HG03520 (cell line): ENCODE measurements at regions not wholly inside any gene's neighbourhood (a gene's known extent, or its start where the extent isn't known, plus 50 kb on each side); places are given as distances from the start of the nearest gene placed in this dataset.
"Not testable (repeated sequence)": the region's sequence is repeated elsewhere in the genome, so short reads cannot be mapped to it uniquely, and the experiment has no call there.

Experiments
- ATAC-seq: cut with Tn5 transposase; IDR thresholded peaks from one replicate; pipeline ENCODE4 v1.9.1; 2021; ENCODE audit warnings: mild to moderate bottlenecking, moderate library complexity; ENCODE audit not compliant: unreplicated experiment

DNA sequence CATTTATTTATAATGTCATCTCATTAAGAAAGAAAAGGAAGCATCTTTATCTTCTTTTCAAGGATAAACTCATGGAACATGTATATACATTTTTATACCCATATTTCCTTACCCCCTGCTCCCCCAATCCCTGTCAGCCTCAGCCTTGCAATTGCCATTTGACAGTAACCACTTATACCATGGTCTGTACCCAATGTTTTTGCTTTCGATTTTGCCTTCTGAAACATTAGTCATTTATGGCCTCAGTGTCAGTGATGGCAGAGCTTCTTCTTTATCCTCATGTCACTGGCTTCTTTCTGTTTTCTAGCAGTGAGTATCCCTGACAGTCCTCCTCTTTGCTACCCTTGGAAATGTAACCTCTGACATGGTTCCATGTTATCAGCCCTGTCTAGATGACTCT, 228.4 kb downstream of the SPRY1 start:
- ATAC-seq = peak; percentile 63

DNA sequence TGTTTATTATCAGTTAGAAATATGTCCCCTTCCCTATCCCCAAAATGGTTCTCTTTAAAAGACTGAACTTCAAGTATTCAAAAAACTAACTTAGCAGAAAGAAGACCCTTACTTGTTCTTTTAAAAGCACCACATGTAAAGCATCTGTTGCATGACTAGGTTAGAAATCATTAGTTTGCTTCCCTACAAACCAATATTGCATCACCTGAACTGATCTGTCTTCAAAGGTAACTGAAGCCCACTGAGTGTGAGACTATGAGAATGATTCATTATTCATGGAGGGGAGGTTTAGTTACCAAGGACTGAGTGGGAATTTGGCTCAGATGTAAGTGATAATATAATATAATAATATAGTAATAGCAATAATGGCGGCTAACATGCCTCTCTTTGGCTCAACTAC, 231.7 kb downstream of the SPRY1 start:
- ATAC-seq = no peak

DNA sequence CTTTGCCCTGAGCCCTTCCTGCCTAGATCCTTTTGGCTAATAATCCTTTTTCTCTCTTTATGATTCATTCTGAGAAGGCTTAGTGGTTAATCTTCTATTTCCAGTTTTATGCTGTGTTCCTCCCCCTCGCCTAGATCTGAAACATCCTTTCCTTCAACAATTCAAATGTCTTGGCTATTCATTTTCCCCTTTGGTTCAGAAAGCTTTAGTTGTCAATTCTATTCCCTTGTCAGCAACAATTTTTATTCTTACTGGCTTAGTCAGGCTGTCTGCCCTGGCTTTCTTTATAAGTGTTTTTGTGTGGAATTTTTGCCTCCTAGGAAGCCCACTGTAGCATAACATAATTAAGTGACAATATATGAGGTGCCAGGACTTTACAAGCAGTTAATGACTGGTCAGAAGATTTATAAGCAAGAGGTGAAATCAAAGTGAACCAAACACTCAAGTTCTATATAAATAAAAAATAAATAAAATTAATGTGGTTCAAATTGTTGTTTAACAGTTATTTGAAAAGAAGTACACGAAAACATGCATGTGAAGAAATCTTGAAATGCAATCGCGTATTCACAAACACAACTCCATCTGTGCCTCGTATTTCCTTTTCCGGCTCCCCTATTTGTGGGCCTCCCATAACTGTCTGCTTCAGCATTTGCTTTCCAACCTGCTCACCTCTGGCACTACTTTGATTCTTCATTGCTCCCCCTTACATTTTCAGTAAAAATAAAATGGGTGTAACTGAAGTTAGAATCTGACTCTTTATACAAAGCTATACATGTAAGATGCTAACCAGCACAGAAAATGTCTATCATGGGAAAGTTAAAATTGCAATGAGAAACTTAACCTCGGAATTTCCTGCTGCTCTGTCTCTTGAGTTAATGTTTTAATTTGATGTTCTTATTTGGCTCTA, 235.4 kb downstream of the SPRY1 start:
- no peak for ATAC-seq

DNA sequence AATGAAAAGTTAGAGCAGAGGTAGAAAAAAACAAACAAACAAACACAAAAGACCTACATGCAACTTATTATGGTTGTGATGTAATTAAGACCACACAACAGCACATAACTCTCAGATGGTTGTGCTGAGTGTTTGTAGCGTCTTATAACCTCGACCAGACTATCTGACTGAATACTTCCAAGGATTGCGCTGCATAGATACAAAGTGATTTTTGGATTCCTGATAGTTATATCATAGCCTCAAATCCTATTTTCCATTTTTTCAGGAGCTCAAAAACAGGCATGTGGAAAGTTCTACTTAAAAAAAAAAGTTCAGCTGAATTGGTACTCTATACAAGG, 236.1 kb downstream of the SPRY1 start:
- ATAC-seq = no peak

DNA sequence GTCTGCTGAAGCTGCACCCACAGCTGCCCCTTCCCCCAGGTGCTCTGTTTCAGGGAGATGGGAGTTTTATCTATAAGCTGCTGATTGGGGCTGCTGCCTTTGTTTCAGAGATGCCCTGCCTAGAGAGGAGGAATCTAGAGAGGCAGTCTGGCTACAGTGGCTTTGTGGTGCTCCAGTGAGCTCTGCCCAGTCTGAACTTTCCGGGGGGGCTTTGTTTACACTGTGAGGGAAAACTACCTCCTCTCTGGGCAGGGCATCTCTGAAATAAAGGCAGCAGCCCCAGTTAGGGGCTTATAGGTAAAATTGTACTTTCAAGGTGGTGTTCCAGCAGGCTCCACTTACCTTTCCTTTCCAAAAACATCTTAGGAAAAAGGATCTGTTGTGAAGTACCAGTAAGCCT, 242.2 kb downstream of the SPRY1 start:
- ATAC-seq = no peak

DNA sequence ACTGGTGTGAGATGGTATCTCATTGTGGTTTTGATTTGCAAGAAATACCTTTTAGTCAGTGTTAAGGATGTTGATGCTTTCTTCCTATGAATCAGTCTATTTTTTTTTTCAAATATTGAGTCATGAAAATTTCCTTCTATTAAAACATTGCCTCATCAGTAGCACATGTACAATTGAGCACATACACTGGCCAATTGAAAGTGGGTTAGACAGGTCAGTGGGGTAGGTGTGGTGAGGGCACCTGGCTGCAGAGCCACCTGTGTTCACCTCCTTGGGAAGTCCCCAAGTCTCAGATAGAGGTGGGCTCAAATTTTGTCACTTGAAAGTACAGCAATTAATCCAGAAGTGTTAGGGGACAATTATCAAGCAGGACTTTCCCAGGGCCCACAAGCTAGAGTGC, 243.7 kb downstream of the SPRY1 start:
- no peak for ATAC-seq

DNA sequence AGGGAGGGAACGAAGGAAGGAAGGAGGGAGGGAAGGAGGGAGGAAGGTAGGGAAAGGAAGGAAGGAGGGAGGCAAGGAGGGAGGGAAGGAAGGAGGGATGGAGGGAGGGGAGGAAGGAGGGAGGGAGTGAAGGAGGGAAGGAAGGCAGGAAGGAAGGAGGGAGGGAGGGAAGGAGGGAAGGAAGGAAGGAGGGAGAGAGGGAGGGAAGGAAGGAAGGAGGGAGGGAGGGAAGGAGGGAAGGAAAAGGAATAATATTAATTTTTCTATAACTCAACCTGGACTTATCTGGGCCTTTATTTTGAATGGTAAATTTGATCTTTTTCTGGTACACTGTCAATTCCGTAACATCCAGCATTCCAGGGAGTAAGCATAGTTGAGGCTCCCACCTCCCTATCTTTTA, 244.2 kb downstream of the SPRY1 start:
- ATAC-seq = no peak

DNA sequence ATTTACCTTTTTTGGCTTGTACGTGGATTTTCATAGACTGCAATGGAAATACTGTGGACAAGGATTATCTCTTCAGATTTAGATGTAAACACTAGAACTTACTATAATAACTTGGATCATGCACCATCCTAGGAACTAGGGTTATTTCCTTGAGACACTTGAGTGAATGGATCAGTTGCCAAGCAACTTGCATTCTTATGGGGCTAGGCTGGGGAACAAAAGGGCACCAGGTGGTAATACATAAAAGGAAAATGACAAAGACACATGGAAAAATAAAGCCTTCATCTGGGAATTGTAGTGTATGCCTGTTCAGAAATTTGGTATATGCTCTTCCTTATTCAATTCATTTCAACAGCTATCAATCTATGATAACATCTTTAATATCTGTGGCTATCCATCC, 247.1 kb downstream of the SPRY1 start:
- no peak for ATAC-seq

DNA sequence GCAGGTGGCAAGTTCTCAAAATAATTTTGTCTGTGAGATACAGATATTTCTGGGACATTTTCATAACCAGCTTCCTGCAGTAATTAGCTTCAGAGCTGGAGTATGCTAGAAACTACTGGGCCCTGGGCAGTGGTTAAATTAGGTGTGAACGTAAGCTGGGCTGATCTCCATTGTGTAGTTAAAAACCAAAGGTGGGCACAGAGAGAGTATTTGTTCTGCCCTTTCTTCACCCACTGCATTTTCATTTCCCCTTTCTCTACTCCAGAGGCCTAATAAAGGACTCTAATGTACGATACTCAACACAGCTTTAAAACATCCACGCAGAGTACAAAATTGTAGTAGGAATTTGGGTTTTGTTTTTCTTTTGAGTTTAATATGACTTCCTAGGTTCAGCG, 252.7 kb downstream of the SPRY1 start:
- ATAC-seq = peak; percentile 83

DNA sequence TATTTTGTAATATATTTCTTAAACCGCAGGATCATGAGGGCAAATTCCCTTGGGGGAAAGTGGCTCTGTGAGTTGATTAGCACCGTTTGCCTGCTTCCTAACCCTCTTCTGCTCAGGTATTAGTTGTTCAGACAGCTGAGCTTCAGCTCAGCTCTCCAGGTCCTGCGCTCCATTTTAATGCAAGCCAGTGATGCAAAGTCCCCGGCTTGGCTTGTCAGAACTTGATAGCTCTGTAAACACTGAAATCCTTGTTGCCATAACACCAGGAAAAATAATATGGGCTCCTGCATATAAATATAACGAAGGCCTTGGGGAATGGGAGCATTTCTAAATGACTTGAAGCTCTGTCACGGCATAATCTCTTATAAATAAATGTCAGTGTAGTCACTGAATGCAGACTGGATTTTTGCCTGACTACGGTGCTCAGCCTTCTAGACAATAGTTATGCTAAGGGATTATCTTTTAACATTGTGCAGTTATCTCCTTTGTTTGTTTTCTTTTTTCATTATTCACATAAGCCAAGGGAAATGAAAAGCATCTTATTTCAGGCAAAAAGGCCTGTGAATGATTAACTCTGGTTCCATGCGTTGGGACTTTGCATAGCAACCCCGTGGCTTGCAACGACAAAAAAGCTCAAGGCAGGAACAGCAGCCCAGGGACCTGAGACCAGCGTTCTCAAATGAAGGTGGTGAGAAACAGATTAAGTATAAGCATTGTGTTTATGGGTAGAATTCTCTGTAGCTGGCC, 253.2 kb downstream of the SPRY1 start:
- peak; percentile 11 for ATAC-seq

DNA sequence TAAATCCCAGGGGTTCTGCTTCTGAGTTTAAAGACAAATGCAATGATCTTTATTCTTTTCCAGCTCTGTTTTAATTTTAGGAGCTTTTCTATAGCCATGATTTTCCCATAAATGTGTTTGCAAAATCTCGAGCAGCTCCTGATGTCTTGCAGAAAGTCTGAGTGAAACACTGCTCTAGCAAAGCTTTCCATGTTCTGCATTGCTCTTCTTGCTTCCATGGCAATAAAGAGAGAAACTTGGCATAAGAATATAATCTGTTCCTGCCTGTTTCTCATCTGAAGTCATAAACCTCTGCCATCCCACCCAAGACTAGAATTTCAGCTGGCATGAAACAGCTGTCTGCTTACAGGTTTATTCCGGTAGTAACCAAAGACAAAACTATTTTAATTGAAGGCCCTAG, 254.5 kb downstream of the SPRY1 start:
- no peak for ATAC-seq

DNA sequence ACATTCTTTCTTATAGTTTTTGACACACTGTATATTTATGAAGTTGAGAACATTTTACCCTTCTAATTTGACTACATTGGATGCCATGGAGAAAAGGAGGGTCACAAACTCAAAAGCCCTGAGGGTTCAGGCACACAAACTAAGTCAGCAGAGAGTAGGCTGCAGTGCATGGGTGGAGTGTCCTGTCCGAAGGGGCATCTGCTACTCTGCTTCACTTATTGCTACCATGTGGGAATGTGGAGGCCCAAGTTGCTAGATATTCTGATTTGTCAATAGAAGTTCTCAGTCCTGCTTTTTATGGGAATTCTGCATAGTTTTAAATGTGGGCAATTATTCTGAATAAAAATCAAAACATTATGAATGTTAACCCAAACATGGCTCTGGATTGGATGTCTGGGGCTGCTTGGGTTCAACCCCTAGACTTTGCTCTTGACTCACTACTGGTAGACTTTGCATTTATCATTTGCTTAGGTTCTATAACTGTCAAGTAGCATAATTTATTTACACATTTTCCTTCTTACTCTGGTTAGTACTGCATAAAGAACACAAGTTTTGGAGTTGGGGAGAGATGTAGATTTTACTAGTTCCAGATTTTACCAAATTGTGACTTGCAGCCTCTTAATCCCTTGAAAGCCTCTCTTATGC, 255.1 kb downstream of the SPRY1 start:
- ATAC-seq = no peak

DNA sequence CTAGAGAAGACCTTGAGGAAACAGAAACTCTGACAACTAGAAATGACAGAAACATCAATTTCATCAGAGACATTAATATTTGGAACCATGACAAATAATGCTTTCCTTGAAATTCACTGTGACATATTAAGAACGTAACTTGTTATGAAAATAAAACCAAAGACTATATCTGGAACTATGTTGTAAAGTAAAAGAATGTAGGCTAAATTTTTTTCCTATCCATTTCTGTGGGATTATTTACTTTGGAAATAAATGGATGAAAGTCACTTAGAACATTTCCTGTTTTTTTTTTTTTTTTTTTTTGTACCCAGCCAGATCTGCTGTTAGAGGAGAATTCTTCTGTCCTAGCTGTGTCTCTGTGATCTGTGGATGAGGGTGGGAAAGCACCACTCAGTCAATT, 255.9 kb downstream of the SPRY1 start:
- ATAC-seq = no peak

DNA sequence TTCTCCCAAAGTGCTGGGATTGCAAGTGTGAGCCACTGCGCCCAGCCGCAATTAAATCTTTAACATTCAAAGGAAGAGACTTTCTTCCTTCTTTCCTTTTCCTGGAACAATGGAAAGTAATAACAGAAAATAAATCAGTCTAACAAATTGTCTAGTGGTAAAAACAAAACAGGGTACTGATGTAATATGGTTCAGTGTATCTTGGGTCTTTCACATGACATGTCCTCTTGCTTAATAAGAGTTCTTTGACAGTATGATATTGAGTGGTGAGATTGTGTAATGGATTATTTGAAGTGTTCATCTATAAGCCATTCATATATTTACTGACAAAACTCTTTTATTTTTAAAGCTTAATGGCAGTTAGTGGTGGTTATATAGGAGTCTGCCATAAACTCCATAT, 256.6 kb downstream of the SPRY1 start:
- no peak for ATAC-seq

DNA sequence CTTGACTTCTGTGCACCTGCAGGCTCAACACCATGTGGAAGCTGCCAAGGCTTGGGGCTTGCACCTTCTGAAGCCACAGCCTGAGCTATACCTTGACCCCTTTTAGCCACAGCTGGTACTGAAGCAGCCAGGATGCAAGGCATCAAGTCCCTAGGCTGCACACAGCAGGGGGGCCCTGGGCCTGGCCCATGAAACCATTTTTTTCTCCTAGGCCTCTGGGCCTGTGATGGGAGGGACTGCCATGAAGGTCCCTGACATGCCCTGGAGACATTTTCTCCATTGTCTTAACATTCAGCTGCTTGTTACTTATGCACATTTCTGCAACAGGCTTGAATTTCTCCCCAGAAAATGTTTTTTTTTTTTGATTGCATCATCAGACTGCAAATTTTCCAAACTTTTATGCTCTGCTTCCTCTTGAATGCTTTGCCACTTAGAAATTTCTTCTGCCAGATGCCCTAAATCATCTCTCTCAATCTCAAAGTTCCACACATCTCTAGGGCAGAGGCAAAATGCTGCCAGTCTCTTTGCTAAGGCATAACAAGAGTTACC, 260.2 kb downstream of the SPRY1 start:
- ATAC-seq = not testable (repeated sequence)

DNA sequence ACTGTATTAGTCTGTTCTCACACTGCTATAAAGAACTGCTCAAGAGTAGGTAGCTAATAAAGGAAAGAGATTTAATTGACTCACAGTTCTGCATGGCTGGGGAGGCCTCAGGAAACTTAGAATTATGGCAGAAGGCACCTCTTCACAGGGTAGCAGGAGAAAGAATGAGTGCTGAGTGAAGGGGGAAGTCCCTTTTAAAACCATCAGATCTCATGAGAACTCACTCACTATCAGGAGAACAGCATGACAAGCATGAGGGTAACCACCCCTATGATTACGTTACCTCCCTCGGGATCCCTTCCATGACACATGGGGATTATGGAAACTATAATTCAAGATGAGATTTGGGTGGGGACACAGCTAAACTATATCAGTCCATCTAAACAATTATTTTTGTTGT, 261.0 kb downstream of the SPRY1 start:
- ATAC-seq = not testable (repeated sequence)

DNA sequence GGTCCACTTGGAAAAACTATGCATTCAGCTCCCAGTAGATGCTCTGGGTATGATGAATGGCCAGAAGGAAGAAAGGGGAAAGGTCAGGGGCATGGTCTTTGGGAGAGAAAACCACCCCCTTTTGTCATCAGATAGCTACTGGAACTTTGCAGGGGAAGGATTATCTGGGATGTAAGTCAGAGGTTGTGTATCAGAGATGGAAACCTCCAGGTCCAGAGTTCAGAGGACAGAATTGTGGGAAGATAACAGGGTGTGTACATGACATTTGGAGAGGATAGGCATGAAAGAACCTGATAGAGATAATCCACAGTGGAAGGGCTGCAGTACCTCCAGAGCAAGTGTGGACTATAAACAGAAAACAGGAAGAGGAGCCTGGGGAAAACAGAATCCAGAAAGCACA, 262.7 kb downstream of the SPRY1 start:
- ATAC-seq = no peak

DNA sequence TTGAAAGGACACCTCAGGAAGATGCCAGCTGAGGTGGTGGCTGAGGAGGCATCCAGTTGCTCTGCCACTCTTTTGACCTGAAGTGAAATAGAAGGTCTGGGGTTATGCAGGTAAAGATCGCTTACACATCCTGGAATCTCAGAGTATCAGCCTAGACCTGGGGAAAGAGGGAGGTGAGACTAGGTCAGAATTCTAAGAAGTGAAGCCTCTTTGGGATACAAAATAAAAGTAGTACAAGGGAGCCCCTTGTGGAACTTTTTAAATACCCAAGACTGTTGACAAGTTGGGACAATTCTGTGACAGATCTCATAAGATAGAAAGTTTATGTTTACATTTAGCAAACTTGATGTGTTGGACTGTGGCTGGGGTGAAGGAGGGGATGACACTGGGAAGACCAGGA, 263.1 kb downstream of the SPRY1 start:
- peak; percentile 53 for ATAC-seq

DNA sequence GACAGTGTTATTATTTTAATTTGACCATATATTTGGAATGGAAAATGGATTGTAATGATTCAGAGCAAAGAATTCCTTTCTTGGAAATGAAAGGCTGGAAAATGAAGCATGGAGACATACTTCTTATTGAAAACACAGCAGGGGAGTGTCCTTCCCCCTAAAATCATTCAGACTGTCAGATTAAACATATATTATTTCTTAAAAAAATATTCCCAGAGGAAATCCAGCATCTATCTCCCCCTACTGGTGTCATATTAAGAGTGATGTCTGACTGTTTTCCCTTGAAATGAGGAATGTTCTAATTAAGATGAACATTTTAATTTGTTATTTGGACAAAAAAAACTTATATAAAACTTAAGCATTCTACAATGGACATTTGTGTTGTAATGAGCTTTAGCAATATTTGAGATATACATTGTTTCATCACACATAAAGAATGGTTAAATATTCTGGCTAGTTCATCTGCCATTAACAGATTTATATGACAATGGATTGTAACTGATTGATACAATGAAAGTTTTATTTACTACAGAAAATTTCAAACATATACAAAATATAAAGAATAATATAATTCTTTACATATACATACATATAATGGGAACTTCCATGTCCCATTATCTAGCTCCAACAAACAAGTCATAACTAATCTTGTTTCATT, 264.6 kb downstream of the SPRY1 start:
- ATAC-seq = no peak

DNA sequence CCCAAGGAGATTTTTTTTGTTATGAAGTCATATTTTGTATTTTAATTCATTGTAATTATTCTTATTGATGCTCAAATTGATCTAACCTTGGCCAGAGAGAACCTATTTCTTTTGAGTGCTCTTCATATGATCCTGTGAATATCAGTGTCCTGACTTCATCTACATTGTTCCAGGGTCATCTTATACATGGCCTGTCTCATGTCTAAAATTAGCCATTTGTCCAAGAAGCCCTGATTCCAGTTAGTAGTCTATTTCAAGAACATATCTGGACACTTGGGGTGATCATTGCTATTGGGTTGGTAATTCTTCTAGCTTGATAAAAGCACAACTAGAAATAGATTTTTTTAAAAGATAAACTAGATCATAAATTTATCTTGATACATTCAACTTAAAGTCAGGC, 266.2 kb downstream of the SPRY1 start:
- ATAC-seq = no peak

DNA sequence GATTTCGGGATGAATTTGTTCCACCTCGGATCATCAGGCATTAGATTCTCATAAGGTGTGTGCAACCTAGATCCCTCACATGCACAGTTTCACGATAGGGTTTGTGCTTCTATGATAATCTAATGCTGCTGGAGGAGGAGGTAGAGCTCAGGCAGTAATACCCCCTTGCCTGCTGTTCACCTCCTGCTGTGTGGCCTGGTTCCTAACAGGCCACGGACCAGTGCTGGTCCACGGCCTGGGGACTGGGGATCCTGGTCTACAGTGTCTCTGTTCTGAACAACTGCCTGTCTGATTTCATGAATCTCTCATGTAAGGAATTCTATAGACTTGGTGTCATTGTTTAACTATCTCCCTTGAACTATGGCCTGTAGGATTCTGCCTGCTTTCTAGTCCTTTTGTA, 269.9 kb downstream of the SPRY1 start:
- no peak for ATAC-seq
